Mesothelial cell of epicardium (in vitro differentiated cells): ENCODE measurements at regions not wholly inside any gene's neighbourhood (a gene's known extent, or its start where the extent isn't known, plus 50 kb on each side); places are given as distances from the start of the nearest gene placed in this dataset.
"Not testable (repeated sequence)": the region's sequence is repeated elsewhere in the genome, so short reads cannot be mapped to it uniquely, and the experiment has no call there.

Experiments used
- DNase-seq, 2 experiments: peaks; one replicate each; pipeline ENCODE4 v3.0.0; 2021; ENCODE audit warnings: low spot score in 2 of 2; ENCODE audit not compliant: unreplicated experiment in 2 of 2
- H3K27ac Mint-ChIP-seq: 2 replicates; pipeline ENCODE4 v1.8.0; 2021; ENCODE audit warnings: mixed read lengths
- H3K27me3 Mint-ChIP-seq: 2 replicates; pipeline ENCODE4 v1.8.0; 2021; ENCODE audit warnings: low read depth, mixed read lengths
- H3K36me3 Mint-ChIP-seq: 2 replicates; pipeline ENCODE4 v1.8.0; 2021; ENCODE audit warnings: mixed read lengths
- H3K4me1 Mint-ChIP-seq: 2 replicates; pipeline ENCODE4 v1.8.0; 2021; ENCODE audit warnings: mixed read lengths
- H3K4me3 Mint-ChIP-seq: 2 replicates; pipeline ENCODE4 v1.8.0; 2021; ENCODE audit warnings: mild to moderate bottlenecking, moderate library complexity, mixed read lengths
- H3K9me3 Mint-ChIP-seq: 2 replicates; pipeline ENCODE4 v1.8.0; 2021; ENCODE audit warnings: mixed read lengths
- TF ChIP-seq, protein P1 (sequence below): fragments of 200-600 bp; sonication (generic); IDR thresholded peaks from one replicate; pipeline ENCODE4 v1.5.0; 2021; ENCODE audit warnings: antibody characterized with exemption; ENCODE audit not compliant: unreplicated experiment

DNA sequence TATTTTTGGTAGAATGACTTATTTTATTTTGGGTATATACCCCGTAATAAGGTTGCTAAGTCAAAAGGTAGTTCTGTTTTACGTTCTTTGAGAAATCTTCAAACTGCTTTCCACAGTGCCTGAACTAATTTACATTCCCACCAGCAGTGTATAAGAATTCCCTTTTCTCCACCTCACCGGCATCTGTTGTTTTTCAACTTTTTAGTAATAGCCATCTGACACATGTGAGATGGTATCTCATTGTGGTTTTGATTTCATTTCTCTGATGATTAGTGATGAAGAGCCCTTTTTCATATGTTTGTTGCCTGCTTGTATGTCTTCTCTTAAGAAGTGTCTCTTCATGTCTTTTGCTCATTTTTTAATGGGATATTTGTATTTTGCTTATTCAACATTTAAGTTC, 215.2 kb upstream of the TFPI start:
- TF ChIP-seq, protein P1, sequence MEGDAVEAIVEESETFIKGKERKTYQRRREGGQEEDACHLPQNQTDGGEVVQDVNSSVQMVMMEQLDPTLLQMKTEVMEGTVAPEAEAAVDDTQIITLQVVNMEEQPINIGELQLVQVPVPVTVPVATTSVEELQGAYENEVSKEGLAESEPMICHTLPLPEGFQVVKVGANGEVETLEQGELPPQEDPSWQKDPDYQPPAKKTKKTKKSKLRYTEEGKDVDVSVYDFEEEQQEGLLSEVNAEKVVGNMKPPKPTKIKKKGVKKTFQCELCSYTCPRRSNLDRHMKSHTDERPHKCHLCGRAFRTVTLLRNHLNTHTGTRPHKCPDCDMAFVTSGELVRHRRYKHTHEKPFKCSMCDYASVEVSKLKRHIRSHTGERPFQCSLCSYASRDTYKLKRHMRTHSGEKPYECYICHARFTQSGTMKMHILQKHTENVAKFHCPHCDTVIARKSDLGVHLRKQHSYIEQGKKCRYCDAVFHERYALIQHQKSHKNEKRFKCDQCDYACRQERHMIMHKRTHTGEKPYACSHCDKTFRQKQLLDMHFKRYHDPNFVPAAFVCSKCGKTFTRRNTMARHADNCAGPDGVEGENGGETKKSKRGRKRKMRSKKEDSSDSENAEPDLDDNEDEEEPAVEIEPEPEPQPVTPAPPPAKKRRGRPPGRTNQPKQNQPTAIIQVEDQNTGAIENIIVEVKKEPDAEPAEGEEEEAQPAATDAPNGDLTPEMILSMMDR, result no peak
- no peaks in the 10 kb centered on the region for H3K4me1 Mint-ChIP-seq
- no peak overlapping the region for H3K27ac Mint-ChIP-seq
- H3K9me3 Mint-ChIP-seq, result peaks cover 11% of the 10 kb centered on the region
- no peaks in the 10 kb centered on the region for H3K27me3 Mint-ChIP-seq
- no peak overlapping the region for H3K4me3 Mint-ChIP-seq
- H3K36me3 Mint-ChIP-seq, result no peaks in the 10 kb centered on the region
- DNase-seq, result no peak

DNA sequence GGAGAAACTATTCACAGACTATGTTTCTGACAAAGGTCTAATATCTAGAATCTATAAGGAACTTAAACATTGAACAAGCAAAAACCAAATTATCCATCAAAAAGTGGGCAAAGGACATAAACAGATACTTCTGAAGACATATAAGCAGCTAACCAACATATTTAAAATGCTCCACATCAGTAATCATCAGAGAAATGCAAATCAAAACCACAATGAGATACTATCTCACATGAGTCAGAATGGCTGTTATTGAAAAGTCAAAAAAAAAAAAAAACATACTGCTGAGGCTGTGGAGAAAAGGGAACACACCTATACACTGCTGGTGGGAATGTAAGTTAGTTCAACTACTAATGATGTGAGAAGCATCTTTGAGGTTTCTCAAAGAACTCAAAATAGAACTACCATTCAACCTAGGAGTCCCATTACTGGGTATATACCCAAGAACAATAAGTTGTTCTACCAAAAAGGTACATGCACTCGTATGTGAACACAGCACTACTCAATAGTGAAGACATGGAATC, 220.4 kb upstream of the TFPI start:
- Mint-ChIP-seq H3K27ac (no peak overlapping the region), H3K9me3 (peaks cover 5% of the 10 kb centered on the region), H3K4me3 (no peak overlapping the region), H3K4me1 (no peaks in the 10 kb centered on the region), H3K36me3 (no peaks in the 10 kb centered on the region), H3K27me3 (no peaks in the 10 kb centered on the region)
- TF ChIP-seq, protein P1, result no peak
- DNase-seq, result no peak

DNA sequence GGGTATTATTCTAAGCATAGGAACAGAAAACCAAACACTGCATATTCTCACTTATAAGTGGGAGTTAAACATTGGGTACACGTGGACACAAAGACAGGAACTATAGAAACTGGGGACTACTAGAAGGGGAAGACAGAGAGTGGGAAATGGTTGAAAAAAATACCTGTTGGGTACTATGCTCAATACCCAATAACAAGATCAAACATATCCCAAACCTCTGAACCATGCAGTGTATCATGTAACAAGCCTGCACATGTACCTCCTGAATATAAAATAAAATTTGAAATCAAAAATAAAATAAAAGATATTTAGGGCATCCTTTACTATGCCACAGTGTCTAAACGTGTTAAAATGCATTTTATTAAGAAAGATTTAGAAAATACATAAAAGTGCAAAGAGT, 221.0 kb upstream of the TFPI start:
- Mint-ChIP-seq H3K27me3 (no peaks in the 10 kb centered on the region), H3K4me3 (no peak overlapping the region), H3K9me3 (peaks cover 3% of the 10 kb centered on the region), H3K36me3 (no peaks in the 10 kb centered on the region), H3K27ac (no peak overlapping the region), H3K4me1 (no peaks in the 10 kb centered on the region)
- no peak for DNase-seq
- TF ChIP-seq, protein P1, result no peak

DNA sequence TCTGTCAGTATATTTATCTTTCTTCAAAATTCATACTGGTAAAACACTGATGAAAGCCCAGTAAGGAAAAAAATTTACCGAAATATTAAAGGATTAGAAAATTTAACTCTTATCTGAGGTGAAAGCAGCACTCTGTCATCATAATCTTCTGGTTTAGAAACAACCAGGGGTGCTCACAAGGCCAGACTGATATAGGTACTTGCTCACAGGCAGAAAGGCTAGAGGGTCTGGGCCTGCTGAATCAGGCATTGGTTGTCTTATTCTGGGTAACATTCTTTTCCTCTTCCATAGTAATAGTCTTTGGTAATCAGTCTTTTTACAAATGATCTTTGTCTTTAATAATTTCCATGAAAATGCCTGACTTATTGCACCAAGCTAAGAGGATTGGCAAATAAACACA, 221.4 kb upstream of the TFPI start:
- Mint-ChIP-seq H3K36me3 (no peaks in the 10 kb centered on the region), H3K9me3 (peaks cover 3% of the 10 kb centered on the region), H3K4me1 (no peaks in the 10 kb centered on the region), H3K27me3 (no peaks in the 10 kb centered on the region), H3K27ac (no peak overlapping the region), H3K4me3 (no peak overlapping the region)
- TF ChIP-seq, protein P1, result no peak
- DNase-seq, result no peak

DNA sequence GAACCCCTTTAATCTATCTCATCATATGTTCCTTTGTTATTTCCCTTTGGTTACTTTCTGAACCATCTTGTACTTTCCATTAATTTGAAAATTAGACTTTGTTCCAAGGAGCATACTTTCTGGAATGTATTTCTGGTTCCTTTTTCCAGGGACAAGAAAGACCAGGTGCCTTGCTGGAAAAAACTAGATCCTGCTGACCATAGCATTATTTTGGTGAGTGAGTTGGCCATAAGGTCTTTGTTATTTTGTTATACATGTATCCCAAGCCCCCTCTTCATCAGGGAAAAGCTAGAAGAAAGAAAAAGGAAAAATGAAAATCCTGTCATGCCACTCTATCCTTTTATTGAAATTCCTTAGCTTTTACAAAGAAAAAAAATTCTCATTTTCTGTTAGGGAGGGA, 228.1 kb upstream of the TFPI start:
- no peaks in the 10 kb centered on the region for H3K4me1 Mint-ChIP-seq
- no peaks in the 10 kb centered on the region for H3K27me3 Mint-ChIP-seq
- H3K9me3 Mint-ChIP-seq, result peaks cover 9% of the 10 kb centered on the region
- H3K27ac Mint-ChIP-seq, result no peak overlapping the region
- TF ChIP-seq, protein P1, result no peak
- no peak for DNase-seq
- no peaks in the 10 kb centered on the region for H3K36me3 Mint-ChIP-seq
- no peak overlapping the region for H3K4me3 Mint-ChIP-seq

DNA sequence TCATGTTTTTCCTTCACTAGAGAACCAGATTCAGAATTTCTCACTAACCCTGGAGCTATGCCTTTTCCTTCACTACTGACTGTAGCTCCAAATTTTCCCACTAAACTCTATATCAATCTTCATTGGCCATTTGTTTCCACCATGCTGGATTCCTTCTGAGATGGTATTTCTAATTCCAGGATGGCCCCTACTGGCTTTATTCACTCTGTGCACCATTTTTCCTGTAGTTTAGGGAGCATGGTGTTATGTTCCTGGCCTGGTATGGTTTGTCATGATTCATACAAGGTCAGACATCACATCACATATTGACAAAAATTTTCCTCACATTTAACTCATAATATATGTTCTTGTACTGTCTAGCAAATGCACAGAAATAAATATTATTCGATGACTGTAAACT, 229.2 kb upstream of the TFPI start:
- Mint-ChIP-seq H3K36me3 (no peaks in the 10 kb centered on the region), H3K27me3 (no peaks in the 10 kb centered on the region), H3K27ac (no peak overlapping the region), H3K4me3 (no peak overlapping the region), H3K9me3 (peaks cover 17% of the 10 kb centered on the region), H3K4me1 (no peaks in the 10 kb centered on the region)
- TF ChIP-seq, protein P1, result no peak
- no peak for DNase-seq

DNA sequence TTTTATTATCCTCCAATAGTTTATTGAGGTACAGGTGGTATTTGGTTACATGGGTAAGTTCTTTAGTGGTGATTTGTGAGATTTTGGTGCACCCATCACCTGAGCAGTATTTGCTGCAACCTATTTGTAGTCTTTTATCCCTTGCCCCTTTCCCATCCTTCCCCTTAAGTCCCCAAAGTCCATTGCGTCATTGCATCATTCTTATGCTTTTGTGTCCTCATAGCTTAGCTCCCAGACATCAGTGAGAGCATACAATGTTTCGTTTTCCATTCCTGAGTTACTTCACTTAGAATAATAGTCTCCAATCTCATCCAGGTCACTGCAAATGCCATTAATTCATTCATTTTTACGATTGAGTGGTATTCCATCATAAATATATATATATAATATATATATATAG, 229.9 kb upstream of the TFPI start:
- not testable (repeated sequence) for DNase-seq, H3K4me1 Mint-ChIP-seq, H3K36me3 Mint-ChIP-seq, H3K27me3 Mint-ChIP-seq, H3K27ac Mint-ChIP-seq, H3K4me3 Mint-ChIP-seq
- H3K9me3 Mint-ChIP-seq, result peaks cover 17% of the 10 kb centered on the region
